ENCODE measurements at regions not wholly inside any gene's neighbourhood (a gene's known extent, or its start where the extent isn't known, plus 50 kb on each side); places are given as distances from the start of the nearest gene placed in this dataset.

- Mint-ChIP-seq H3K9me3 (no peaks in the 10 kb centered on the region), H3K4me3 (no peak overlapping the region), H3K27ac (no peak overlapping the region), H3K27me3 (peaks cover 32% of the 10 kb centered on the region), H3K36me3 (no peaks in the 10 kb centered on the region), H3K4me1 (peaks cover 6% of the 10 kb centered on the region)
- peak; percentile 13 for ATAC-seq
Measured at GRCh38 chr7:142381727-142382390, 124.0 kb upstream of the PRSS58 start.

GRCh38 chr7:142380069-142380468 is 122.2 kb upstream of the PRSS58 start:
- peaks cover 40% of the 10 kb centered on the region for H3K27me3 Mint-ChIP-seq
- H3K4me3 Mint-ChIP-seq, result no peak overlapping the region
- H3K27ac Mint-ChIP-seq, result no peak overlapping the region
- ATAC-seq, result no peak
- H3K9me3 Mint-ChIP-seq, result no peaks in the 10 kb centered on the region
- H3K4me1 Mint-ChIP-seq, result peaks cover 6% of the 10 kb centered on the region
- H3K36me3 Mint-ChIP-seq, result no peaks in the 10 kb centered on the region

GRCh38 chr7:142379201-142379885 is 121.5 kb upstream of the PRSS58 start:
- Mint-ChIP-seq H3K27ac (no peak overlapping the region), H3K4me3 (no peak overlapping the region)

GRCh38 chr7:142377567-142377966 is 119.7 kb upstream of the PRSS58 start:
- no peaks in the 10 kb centered on the region for H3K36me3 Mint-ChIP-seq
- H3K9me3 Mint-ChIP-seq, result no peaks in the 10 kb centered on the region
- H3K4me1 Mint-ChIP-seq, result no peaks in the 10 kb centered on the region
- H3K4me3 Mint-ChIP-seq, result no peak overlapping the region
- peaks cover 28% of the 10 kb centered on the region for H3K27me3 Mint-ChIP-seq
- ATAC-seq, result no peak
- H3K27ac Mint-ChIP-seq, result no peak overlapping the region

More at GRCh38 chr7:142379201-142379885, 121.5 kb upstream of the PRSS58 start:
- Mint-ChIP-seq H3K36me3 (no peaks in the 10 kb centered on the region), H3K9me3 (no peaks in the 10 kb centered on the region), H3K27me3 (peaks cover 33% of the 10 kb centered on the region), H3K4me1 (no peaks in the 10 kb centered on the region)
- no peak for ATAC-seq

GRCh38 chr7:142376356-142376997 is 118.6 kb upstream of the PRSS58 start:
- peak; percentile 9 for ATAC-seq
- no peaks in the 10 kb centered on the region for H3K36me3 Mint-ChIP-seq
- H3K4me1 Mint-ChIP-seq, result no peaks in the 10 kb centered on the region
- peaks cover 26% of the 10 kb centered on the region for H3K27me3 Mint-ChIP-seq
- H3K9me3 Mint-ChIP-seq, result no peaks in the 10 kb centered on the region
- H3K4me3 Mint-ChIP-seq, result no peak overlapping the region
- H3K27ac Mint-ChIP-seq, result no peak overlapping the region

- Mint-ChIP-seq H3K4me3 (no peak overlapping the region), H3K27ac (no peak overlapping the region)
- peak; percentile 13 for ATAC-seq
Measured at GRCh38 chr7:142375710-142376313, 118.0 kb upstream of the PRSS58 start.

GRCh38 chr7:142372727-142373126 is 114.9 kb upstream of the PRSS58 start:
- H3K9me3 Mint-ChIP-seq, result peaks cover 12% of the 10 kb centered on the region
- no peaks in the 10 kb centered on the region for H3K4me1 Mint-ChIP-seq
- H3K27ac Mint-ChIP-seq, result no peak overlapping the region
- H3K4me3 Mint-ChIP-seq, result no peak overlapping the region
- ATAC-seq, result no peak
- H3K27me3 Mint-ChIP-seq, result peaks cover 18% of the 10 kb centered on the region
- no peaks in the 10 kb centered on the region for H3K36me3 Mint-ChIP-seq

More at GRCh38 chr7:142375710-142376313, 118.0 kb upstream of the PRSS58 start:
- Mint-ChIP-seq H3K27me3 (peaks cover 20% of the 10 kb centered on the region), H3K4me1 (no peaks in the 10 kb centered on the region), H3K36me3 (no peaks in the 10 kb centered on the region), H3K9me3 (no peaks in the 10 kb centered on the region)

GRCh38 chr7:142371586-142372377 is 113.9 kb upstream of the PRSS58 start:
- Mint-ChIP-seq H3K4me1 (no peaks in the 10 kb centered on the region), H3K9me3 (peaks cover 13% of the 10 kb centered on the region), H3K27ac (no peak overlapping the region), H3K36me3 (no peaks in the 10 kb centered on the region), H3K27me3 (peaks cover 18% of the 10 kb centered on the region), H3K4me3 (no peak overlapping the region)
- no peak for ATAC-seq

GRCh38 chr7:142365410-142365842 is 107.6 kb upstream of the PRSS58 start:
- H3K4me3 Mint-ChIP-seq, result no peak overlapping the region
- ATAC-seq, result no peak
- H3K27me3 Mint-ChIP-seq, result peaks cover 26% of the 10 kb centered on the region
- no peaks in the 10 kb centered on the region for H3K36me3 Mint-ChIP-seq
- H3K4me1 Mint-ChIP-seq, result no peaks in the 10 kb centered on the region
- no peak overlapping the region for H3K27ac Mint-ChIP-seq
- H3K9me3 Mint-ChIP-seq, result peaks cover 24% of the 10 kb centered on the region

- Mint-ChIP-seq H3K4me3 (no peak overlapping the region), H3K27me3 (peaks cover 26% of the 10 kb centered on the region), H3K9me3 (peaks cover 24% of the 10 kb centered on the region), H3K4me1 (no peaks in the 10 kb centered on the region), H3K27ac (no peak overlapping the region), H3K36me3 (no peaks in the 10 kb centered on the region)
- no peak for ATAC-seq
Measured at GRCh38 chr7:142364551-142364950, 106.7 kb upstream of the PRSS58 start.

GRCh38 chr7:142362349-142362748 is 104.5 kb upstream of the PRSS58 start:
- Mint-ChIP-seq H3K9me3 (peaks cover 13% of the 10 kb centered on the region), H3K36me3 (no peaks in the 10 kb centered on the region), H3K27me3 (peaks cover 26% of the 10 kb centered on the region), H3K27ac (no peak overlapping the region), H3K4me1 (no peaks in the 10 kb centered on the region), H3K4me3 (no peak overlapping the region)
- no peak for ATAC-seq

- Mint-ChIP-seq H3K27ac (no peak overlapping the region), H3K36me3 (no peaks in the 10 kb centered on the region), H3K4me1 (no peaks in the 10 kb centered on the region), H3K27me3 (peaks cover 21% of the 10 kb centered on the region), H3K4me3 (no peak overlapping the region), H3K9me3 (peaks cover 10% of the 10 kb centered on the region)
- no peak for ATAC-seq
Measured at GRCh38 chr7:142359694-142360279, 101.9 kb upstream of the PRSS58 start.

GRCh38 chr7:142357953-142358520 is 100.2 kb upstream of the PRSS58 start:
- no peaks in the 10 kb centered on the region for H3K4me1 Mint-ChIP-seq
- H3K27me3 Mint-ChIP-seq, result peaks cover 3% of the 10 kb centered on the region
- peaks cover 10% of the 10 kb centered on the region for H3K9me3 Mint-ChIP-seq
- no peak overlapping the region for H3K27ac Mint-ChIP-seq
- no peak for ATAC-seq
- H3K36me3 Mint-ChIP-seq, result no peaks in the 10 kb centered on the region
- no peak overlapping the region for H3K4me3 Mint-ChIP-seq

- no peaks in the 10 kb centered on the region for H3K4me1 Mint-ChIP-seq
- no peak overlapping the region for H3K4me3 Mint-ChIP-seq
- H3K9me3 Mint-ChIP-seq, result peaks cover 4% of the 10 kb centered on the region
- H3K27ac Mint-ChIP-seq, result no peak overlapping the region
- no peak for ATAC-seq
- H3K27me3 Mint-ChIP-seq, result peaks cover 9% of the 10 kb centered on the region
- H3K36me3 Mint-ChIP-seq, result no peaks in the 10 kb centered on the region
Measured at GRCh38 chr7:142356166-142356565, 98.3 kb upstream of the PRSS58 start.
